GM18498 (cell line): ENCODE measurements at regions not wholly inside any gene's neighbourhood (a gene's known extent, or its start where the extent isn't known, plus 50 kb on each side); places are given as distances from the start of the nearest gene placed in this dataset.

Experiments
- ATAC-seq: cut with Tn5 transposase; IDR thresholded peaks from one replicate; pipeline ENCODE4 v1.9.1; 2021; ENCODE audit warnings: mild to moderate bottlenecking, moderate library complexity; ENCODE audit not compliant: unreplicated experiment

DNA sequence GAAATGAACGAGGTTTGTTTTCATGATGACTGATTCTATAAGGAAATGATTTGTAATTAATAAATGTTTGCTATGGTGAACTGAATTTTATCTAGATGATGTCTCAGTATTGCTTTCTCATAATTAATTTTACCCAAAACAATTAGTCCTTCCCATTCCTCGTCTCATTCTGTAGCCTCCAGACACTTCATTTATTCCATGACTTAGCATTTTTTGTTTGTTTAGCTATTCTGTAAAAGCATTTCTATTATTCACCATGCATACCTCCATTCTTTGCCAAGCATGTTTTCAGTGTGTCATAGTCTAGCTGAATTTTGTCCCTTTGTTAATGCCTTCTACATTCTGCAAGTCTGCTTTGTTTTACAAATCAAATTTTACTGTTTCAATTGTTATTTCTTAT lies 137.4 kb upstream of the RPL10L start:
- ATAC-seq, result no peak

DNA sequence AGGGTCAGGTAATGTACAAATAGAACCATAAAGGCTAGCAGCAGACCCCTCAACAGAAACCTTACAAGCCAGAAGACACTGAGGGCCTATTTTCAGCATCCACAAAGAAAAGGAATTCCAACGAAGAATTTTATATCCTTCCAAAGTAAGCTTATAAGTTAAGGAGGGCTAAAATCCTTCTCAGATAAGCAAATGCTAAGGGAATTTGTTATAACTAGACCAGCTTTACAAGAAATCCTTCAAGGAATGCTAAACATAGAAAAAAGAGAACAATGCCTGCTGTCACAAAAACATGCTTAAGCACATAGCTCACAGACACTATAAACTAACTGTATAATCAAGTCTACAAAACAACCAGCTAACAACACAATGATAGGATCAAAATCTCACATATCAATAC lies 130.7 kb upstream of the RPL10L start:
- ATAC-seq, result no peak

DNA sequence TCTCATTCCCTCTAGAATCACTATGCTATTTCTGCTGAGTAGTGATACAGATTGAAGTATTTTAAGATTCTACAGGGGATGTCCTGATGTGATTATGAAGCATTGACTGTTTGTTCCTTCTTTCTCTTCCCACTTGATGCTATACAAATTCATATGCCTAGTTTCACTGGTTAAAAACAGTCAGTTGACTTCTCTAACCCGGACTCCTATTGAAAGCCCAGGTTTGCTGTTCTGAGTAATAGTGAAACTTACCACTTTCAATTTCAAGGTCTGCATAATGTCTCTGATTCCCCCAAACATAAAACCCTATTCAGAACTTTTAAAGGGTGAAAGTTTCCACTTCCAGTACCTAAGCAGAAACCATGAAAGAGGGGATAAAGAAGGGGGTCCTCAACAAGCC lies 117.7 kb upstream of the RPL10L start:
- peak; percentile 98 for ATAC-seq

DNA sequence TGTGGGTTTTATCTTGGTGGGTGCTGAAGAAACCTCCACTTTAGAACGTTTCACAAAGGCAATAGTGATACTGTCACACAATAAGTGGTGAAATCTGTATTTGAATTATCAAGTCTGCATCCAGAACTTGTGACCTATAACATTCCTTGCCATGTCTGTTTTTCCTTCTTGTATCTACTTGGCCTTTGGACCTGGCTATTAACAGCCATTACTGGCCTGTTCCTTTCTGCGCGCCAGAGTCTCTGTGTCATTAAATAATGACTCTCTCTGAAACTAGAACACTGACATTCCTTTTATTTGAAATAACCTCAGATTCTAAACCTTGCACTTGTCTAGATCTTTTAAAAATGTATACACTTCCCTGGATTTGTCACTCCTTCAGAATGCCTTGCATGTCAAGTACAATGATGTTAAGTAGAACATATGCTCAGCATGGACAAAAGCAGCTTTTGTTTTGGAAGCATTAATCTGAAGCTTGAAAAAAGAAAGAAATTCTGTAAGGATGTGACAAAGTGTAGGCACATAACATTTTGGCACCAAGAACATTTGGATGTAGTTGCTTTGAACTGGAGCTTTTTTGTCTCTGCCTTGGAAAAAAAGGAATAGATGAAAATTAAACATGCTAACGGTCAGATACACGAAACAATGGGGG lies 95.5 kb upstream of the RPL10L start:
- no peak for ATAC-seq

- no peak for ATAC-seq
These were observed 82.7 kb upstream of the RPL10L start for GRCh38 chr14:46734286-46734685.

- ATAC-seq, result no peak
These were observed 65.6 kb upstream of the RPL10L start for GRCh38 chr14:46717211-46717610.
